H1 (cell line): ENCODE measurements at regions not wholly inside any gene's neighbourhood (a gene's known extent, or its start where the extent isn't known, plus 50 kb on each side); places are given as distances from the start of the nearest gene placed in this dataset.

ENCODE experiments used
- CHD7 ChIP-seq: fragments of 300-600 bp; sonication (generic); IDR thresholded peaks from 2 replicates; pipeline ENCODE4 v1.7.1; 2012; ENCODE audit warnings: low read length, moderate library complexity, mild to moderate bottlenecking, inconsistent platforms; ENCODE audit not compliant: insufficient replicate concordance
- CREB1 ChIP-seq: IDR thresholded peaks from 2 replicates; pipeline ENCODE4 v1.6.1; 2012; ENCODE audit warnings: inconsistent platforms
- JUN ChIP-seq: IDR thresholded peaks from 2 replicates; pipeline ENCODE4 v1.6.1; 2011; ENCODE audit warnings: low read depth, mild to moderate bottlenecking, improper control_type of control experiment, low read length
- KDM4A ChIP-seq: IDR thresholded peaks from one replicate; pipeline ENCODE4 v1.7.1; 2012; ENCODE audit warnings: low read depth, mild to moderate bottlenecking, moderate library complexity, low read length, inconsistent platforms; ENCODE audit not compliant: severe bottlenecking
- SP1 ChIP-seq: IDR thresholded peaks from 2 replicates; pipeline ENCODE4 v1.6.1; 2011; ENCODE audit warnings: low read depth, low read length
- TBP ChIP-seq: IDR thresholded peaks from 2 replicates; pipeline ENCODE4 v1.6.1; 2011; ENCODE audit warnings: low read depth, low read length, improper control_type of control experiment
- TEAD4 ChIP-seq: IDR thresholded peaks from 2 replicates; pipeline ENCODE4 v1.6.1; 2012; ENCODE audit warnings: low read depth, low read length, inconsistent platforms, mixed read lengths

- no peak for TF ChIP-seq CHD7
- TF ChIP-seq TBP: no peak
- no peak for TF ChIP-seq TEAD4
- TF ChIP-seq CREB1: no peak
- no peak for TF ChIP-seq SP1
- TF ChIP-seq JUN: no peak
- TF ChIP-seq KDM4A: no peak
Observed at GRCh38 chr2:8518979-8519668, 162.7 kb upstream of the ID2 start (continued).
